Liver (tissue), 8 donors: ENCODE measurements at regions not wholly inside any gene's neighbourhood (a gene's known extent, or its start where the extent isn't known, plus 50 kb on each side); places are given as distances from the start of the nearest gene placed in this dataset.

Experiments used
- DNase-seq: peaks from one replicate; pipeline ENCODE4 v3.0.0-alpha.2; 2017; ENCODE audit warnings: low spot score
- H3K27ac ChIP-seq, 2 donors: one replicate each; pipeline ENCODE4 v1.7.0; 2013; ENCODE audit warnings: inconsistent platforms in 2 of 2, low read length in 2 of 2, control low read depth in 1 of 2, low read depth in 1 of 2, mild to moderate bottlenecking in 1 of 2
- H3K27me3 ChIP-seq, 4 donors: one replicate each; pipeline versions ENCODE4 v1.6.1 to v1.7.0; 2013; ENCODE audit warnings: low read length in 3 of 4, inconsistent platforms in 1 of 4, mild to moderate bottlenecking in 1 of 4, moderate library complexity in 1 of 4; ENCODE audit not compliant: control insufficient read depth in 4 of 4, insufficient read depth in 4 of 4
- H3K36me3 ChIP-seq, 4 donors: one replicate each; pipeline versions ENCODE4 v1.6.1 to v1.7.0; 2013; ENCODE audit warnings: low read length in 3 of 4, mild to moderate bottlenecking in 3 of 4, low read depth in 1 of 4, moderate library complexity in 1 of 4; ENCODE audit not compliant: control insufficient read depth in 4 of 4, insufficient read depth in 3 of 4
- H3K4me1 ChIP-seq, 4 donors: one replicate each; pipeline versions ENCODE4 v1.6.1 to v1.7.0; 2013; ENCODE audit warnings: low read length in 3 of 4, mild to moderate bottlenecking in 3 of 4, moderate library complexity in 1 of 4; ENCODE audit not compliant: control insufficient read depth in 4 of 4, insufficient read depth in 4 of 4
- H3K4me3 ChIP-seq, 3 donors: one replicate each; pipeline versions ENCODE4 v1.6.1 to v1.7.0; 2013; ENCODE audit warnings: low read length in 3 of 3, control low read depth in 1 of 3, low read depth in 1 of 3, mild to moderate bottlenecking in 1 of 3
- H3K9ac ChIP-seq, 2 donors: one replicate each; pipeline ENCODE4 v1.7.0; 2013; ENCODE audit warnings: low read length in 2 of 2, mild to moderate bottlenecking in 2 of 2, moderate library complexity in 2 of 2, control low read depth in 1 of 2, low read depth in 1 of 2
- H3K9me3 ChIP-seq, 4 donors: one replicate each; pipeline versions ENCODE4 v1.6.1 to v1.7.0; 2013; ENCODE audit warnings: low read length in 3 of 4; ENCODE audit not compliant: control insufficient read depth in 4 of 4
- EGR1 ChIP-seq, 2 donors: IDR thresholded peaks; 2 replicates each; pipeline ENCODE4 v1.6.1; 2016 to 2018; ENCODE audit warnings: antibody characterized with exemption in 2 of 2, low read depth in 2 of 2
- FOXA1 ChIP-seq: IDR thresholded peaks from 2 replicates; pipeline ENCODE4 v1.6.1; 2016; ENCODE audit warnings: antibody characterized with exemption
- GABPA ChIP-seq, 2 donors: IDR thresholded peaks in 1 of 2; conservative IDR thresholded peaks in 1 of 2; 2 replicates each; pipeline ENCODE4 v1.6.1; 2016; ENCODE audit warnings: antibody characterized with exemption in 2 of 2, mild to moderate bottlenecking in 1 of 2, moderate library complexity in 1 of 2
- HNF4G ChIP-seq: IDR thresholded peaks from 2 replicates; pipeline ENCODE4 v1.6.1; 2016; ENCODE audit warnings: antibody characterized with exemption
- NR2F2 ChIP-seq: IDR thresholded peaks from 2 replicates; pipeline ENCODE4 v1.6.1; 2016; ENCODE audit warnings: antibody characterized with exemption
- RAD21 ChIP-seq, 2 donors: IDR thresholded peaks; 2 replicates each; pipeline ENCODE4 v1.6.1; 2016; ENCODE audit warnings: antibody characterized with exemption in 2 of 2, mild to moderate bottlenecking in 2 of 2
- RXRA ChIP-seq, 2 donors: IDR thresholded peaks; 2 replicates each; pipeline ENCODE4 v1.6.1; 2017 to 2018; ENCODE audit warnings: antibody characterized with exemption in 2 of 2, mild to moderate bottlenecking in 1 of 2
- SP1 ChIP-seq: IDR thresholded peaks from 2 replicates; pipeline ENCODE4 v1.6.1; 2018; ENCODE audit warnings: antibody characterized with exemption, mild to moderate bottlenecking
- TAF1 ChIP-seq: conservative IDR thresholded peaks from 2 replicates; pipeline ENCODE4 v1.6.1; 2016; ENCODE audit warnings: antibody characterized with exemption, mild to moderate bottlenecking
- YY1 ChIP-seq: IDR thresholded peaks from 2 replicates; pipeline ENCODE4 v1.6.1; 2016; ENCODE audit warnings: antibody characterized with exemption, mild to moderate bottlenecking
- WGBS: extraction: QIAGEN DNeasy Blood & Tissue Kit; methylation state at CpG from one replicate; pipeline ENCODE4 v1.1.7; 2013; 5-methylcytosine and 5-hydroxymethylcytosine counted together
- TF ChIP-seq, protein P1 (sequence below): fragments of 150-350 bp; IDR thresholded peaks from 2 replicates; pipeline ENCODE4 v1.5.1; 2017; ENCODE audit warnings: improper control_type of control experiment, low read depth, low read length; ENCODE audit not compliant: missing input control
- TF ChIP-seq, protein P2 (sequence below): IDR thresholded peaks from 2 replicates; pipeline ENCODE4 v1.6.1; 2016; ENCODE audit warnings: antibody characterized with exemption
- TF ChIP-seq, protein P3 (sequence below): IDR thresholded peaks from 2 replicates; pipeline ENCODE4 v1.6.1; 2016; ENCODE audit warnings: antibody characterized with exemption
- TF ChIP-seq, protein P4 (sequence below): IDR thresholded peaks from 2 replicates; pipeline ENCODE4 v1.6.1; 2016; ENCODE audit warnings: antibody characterized with exemption, mild to moderate bottlenecking
- TF ChIP-seq, protein P5 (sequence below): IDR thresholded peaks from 2 replicates; pipeline ENCODE4 v1.6.1; 2016; ENCODE audit warnings: antibody characterized with exemption
- donor health status: healthy.
- donor health status: healthy.
- donor health status: healthy.
- donor health status: healthy.
- donor health status: healthy.

DNA sequence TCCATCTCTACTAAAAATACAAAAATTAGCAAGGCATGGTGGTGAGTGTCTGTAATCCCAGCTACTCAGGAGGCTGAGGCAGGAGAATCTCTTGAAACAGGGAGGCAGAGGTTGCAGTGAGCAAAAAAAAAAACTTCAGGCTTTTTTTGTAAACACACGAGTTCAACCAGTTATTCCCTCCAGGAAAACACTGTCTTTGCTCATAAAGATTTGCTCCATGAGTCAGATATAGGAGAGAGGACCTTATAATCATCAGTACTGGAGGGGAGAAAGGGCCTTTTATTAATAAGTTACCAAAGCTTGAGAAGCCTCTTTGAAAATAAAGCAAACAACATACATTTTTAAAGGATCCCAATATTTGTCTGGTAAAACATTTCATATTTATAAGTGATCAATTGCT lies 110.7 kb downstream of the EFNB2 start:
- TF ChIP-seq, protein P1, sequence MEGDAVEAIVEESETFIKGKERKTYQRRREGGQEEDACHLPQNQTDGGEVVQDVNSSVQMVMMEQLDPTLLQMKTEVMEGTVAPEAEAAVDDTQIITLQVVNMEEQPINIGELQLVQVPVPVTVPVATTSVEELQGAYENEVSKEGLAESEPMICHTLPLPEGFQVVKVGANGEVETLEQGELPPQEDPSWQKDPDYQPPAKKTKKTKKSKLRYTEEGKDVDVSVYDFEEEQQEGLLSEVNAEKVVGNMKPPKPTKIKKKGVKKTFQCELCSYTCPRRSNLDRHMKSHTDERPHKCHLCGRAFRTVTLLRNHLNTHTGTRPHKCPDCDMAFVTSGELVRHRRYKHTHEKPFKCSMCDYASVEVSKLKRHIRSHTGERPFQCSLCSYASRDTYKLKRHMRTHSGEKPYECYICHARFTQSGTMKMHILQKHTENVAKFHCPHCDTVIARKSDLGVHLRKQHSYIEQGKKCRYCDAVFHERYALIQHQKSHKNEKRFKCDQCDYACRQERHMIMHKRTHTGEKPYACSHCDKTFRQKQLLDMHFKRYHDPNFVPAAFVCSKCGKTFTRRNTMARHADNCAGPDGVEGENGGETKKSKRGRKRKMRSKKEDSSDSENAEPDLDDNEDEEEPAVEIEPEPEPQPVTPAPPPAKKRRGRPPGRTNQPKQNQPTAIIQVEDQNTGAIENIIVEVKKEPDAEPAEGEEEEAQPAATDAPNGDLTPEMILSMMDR, result no peak
- TF ChIP-seq, protein P2, sequence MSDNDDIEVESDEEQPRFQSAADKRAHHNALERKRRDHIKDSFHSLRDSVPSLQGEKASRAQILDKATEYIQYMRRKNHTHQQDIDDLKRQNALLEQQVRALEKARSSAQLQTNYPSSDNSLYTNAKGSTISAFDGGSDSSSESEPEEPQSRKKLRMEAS, result no peak
- TF ChIP-seq, protein P3, sequence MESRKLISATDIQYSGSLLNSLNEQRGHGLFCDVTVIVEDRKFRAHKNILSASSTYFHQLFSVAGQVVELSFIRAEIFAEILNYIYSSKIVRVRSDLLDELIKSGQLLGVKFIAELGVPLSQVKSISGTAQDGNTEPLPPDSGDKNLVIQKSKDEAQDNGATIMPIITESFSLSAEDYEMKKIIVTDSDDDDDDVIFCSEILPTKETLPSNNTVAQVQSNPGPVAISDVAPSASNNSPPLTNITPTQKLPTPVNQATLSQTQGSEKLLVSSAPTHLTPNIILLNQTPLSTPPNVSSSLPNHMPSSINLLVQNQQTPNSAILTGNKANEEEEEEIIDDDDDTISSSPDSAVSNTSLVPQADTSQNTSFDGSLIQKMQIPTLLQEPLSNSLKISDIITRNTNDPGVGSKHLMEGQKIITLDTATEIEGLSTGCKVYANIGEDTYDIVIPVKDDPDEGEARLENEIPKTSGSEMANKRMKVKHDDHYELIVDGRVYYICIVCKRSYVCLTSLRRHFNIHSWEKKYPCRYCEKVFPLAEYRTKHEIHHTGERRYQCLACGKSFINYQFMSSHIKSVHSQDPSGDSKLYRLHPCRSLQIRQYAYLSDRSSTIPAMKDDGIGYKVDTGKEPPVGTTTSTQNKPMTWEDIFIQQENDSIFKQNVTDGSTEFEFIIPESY, result no peak
- no peak for TF ChIP-seq RXRA (IDR thresholded peaks at IDR 0.05)

DNA sequence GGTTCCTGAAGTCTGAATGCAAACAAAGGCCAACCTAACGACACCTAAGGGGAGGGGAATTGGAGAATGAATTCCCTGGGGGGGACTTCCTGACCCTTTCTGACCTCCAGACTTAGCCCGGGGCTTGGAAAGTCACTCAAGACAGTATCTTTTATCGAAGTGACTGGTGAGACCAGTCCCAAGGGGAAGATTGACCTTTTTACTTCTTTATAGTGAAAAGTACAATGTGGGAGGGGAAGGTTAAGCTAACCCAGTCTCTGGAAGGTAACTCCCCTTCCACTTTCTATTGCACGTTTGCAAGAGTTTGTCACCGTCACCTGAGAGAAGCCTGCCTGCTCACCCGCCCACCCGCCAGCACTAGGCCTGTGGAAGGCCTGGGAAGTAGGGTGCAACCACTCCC lies 111.9 kb downstream of the EFNB2 start:
- H3K27me3 ChIP-seq, result peaks cover 0 to 2% (median 0%) of the 10 kb centered on the region in 4 donors
- no peak overlapping the region for H3K4me3 ChIP-seq
- 58% methylated on average over 7 of the region's 7 CpGs for WGBS
- no peak for DNase-seq
- H3K36me3 ChIP-seq, result no peaks in the 10 kb centered on the region
- TF ChIP-seq, protein P1, result no peak
- TF ChIP-seq, protein P4, sequence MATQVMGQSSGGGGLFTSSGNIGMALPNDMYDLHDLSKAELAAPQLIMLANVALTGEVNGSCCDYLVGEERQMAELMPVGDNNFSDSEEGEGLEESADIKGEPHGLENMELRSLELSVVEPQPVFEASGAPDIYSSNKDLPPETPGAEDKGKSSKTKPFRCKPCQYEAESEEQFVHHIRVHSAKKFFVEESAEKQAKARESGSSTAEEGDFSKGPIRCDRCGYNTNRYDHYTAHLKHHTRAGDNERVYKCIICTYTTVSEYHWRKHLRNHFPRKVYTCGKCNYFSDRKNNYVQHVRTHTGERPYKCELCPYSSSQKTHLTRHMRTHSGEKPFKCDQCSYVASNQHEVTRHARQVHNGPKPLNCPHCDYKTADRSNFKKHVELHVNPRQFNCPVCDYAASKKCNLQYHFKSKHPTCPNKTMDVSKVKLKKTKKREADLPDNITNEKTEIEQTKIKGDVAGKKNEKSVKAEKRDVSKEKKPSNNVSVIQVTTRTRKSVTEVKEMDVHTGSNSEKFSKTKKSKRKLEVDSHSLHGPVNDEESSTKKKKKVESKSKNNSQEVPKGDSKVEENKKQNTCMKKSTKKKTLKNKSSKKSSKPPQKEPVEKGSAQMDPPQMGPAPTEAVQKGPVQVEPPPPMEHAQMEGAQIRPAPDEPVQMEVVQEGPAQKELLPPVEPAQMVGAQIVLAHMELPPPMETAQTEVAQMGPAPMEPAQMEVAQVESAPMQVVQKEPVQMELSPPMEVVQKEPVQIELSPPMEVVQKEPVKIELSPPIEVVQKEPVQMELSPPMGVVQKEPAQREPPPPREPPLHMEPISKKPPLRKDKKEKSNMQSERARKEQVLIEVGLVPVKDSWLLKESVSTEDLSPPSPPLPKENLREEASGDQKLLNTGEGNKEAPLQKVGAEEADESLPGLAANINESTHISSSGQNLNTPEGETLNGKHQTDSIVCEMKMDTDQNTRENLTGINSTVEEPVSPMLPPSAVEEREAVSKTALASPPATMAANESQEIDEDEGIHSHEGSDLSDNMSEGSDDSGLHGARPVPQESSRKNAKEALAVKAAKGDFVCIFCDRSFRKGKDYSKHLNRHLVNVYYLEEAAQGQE, result no peak
- TF ChIP-seq SP1 (no peak), HNF4G (no peak), RAD21 (IDR thresholded peaks at IDR 0.05) (no peak), NR2F2 (no peak), FOXA1 (no peak), TAF1 (no peak), YY1 (no peak), EGR1 (IDR thresholded peaks at IDR 0.05; ENCODE audit: low read depth in 2 of 2) (no peak), GABPA (IDR thresholded peaks at IDR 0.05 in 1 of 2, conservative IDR thresholded peaks at IDR 0.05 in 1 of 2) (no peak)
- TF ChIP-seq, protein P5, sequence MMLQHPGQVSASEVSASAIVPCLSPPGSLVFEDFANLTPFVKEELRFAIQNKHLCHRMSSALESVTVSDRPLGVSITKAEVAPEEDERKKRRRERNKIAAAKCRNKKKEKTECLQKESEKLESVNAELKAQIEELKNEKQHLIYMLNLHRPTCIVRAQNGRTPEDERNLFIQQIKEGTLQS, result no peak
- TF ChIP-seq, protein P3, result no peak
- TF ChIP-seq, protein P2, result no peak
- no peaks in the 10 kb centered on the region for H3K9me3 ChIP-seq
- H3K27ac ChIP-seq, result no peak overlapping the region
- H3K9ac ChIP-seq, result no peak overlapping the region
- H3K4me1 ChIP-seq, result no peaks in the 10 kb centered on the region

More for the DNA sequence above, 110.7 kb downstream of the EFNB2 start:
- Histone ChIP-seq H3K9ac (no peak overlapping the region), H3K9me3 (no peaks in the 10 kb centered on the region), H3K4me1 (no peaks in the 10 kb centered on the region), H3K27me3 (peaks cover 0 to 2% (median 0%) of the 10 kb centered on the region in 4 donors), H3K36me3 (no peaks in the 10 kb centered on the region), H3K4me3 (no peak overlapping the region), H3K27ac (no peak overlapping the region)
- DNase-seq, result no peak
- WGBS, result 55% methylated on average over 1 of the region's 1 CpG
